HepG2 (cell line): ENCODE measurements at regions not wholly inside any gene's neighbourhood (a gene's known extent, or its start where the extent isn't known, plus 50 kb on each side); places are given as distances from the start of the nearest gene placed in this dataset.

Experiments
- ATAC-seq: fragments of 200-7000 bp; cut with Tn5 transposase; 3 replicates; pipeline ENCODE4 v1.9.1; 2020; ENCODE audit warnings: mild to moderate bottlenecking, moderate library complexity
- BruUV-seq: library from RNA; stranded (reverse); fragments of 400-500 nt; replicated peaks from 2 replicates; lab custom pipeline; 2021; lab: Mats Ljungman, UMichigan
- CTCF ChIA-PET: fragments of 300-600 bp; formaldehyde crosslinking; extraction: SDS; loops from one replicate; lab custom pipeline; 2021; ENCODE audit warnings: low total read pairs, inconsistent platforms, low intra/inter-chr PET ratio; lab: Yijun Ruan, JAX
- POLR2A ChIA-PET: fragments of 350-600 bp; sonication (Branson Sonifier 250); formaldehyde crosslinking; loops from one replicate; lab custom pipeline; 2020; ENCODE audit warnings: antibody characterized with exemption, inconsistent platforms; lab: Yijun Ruan, JAX
- DNase-seq: peaks from one replicate; pipeline ENCODE4 v3.0.0-alpha.2; 2015; ENCODE audit warnings: low spot score
- FAIRE-seq: peaks from 3 replicates; lab custom pipeline; 2011; peaks lifted over from hg19 to GRCh38; lab: Jason Lieb, UNC
- H2AFZ ChIP-seq: one replicate; pipeline ENCODE4 v1.6.1; 2011; ENCODE audit warnings: low read length, inconsistent platforms
- H3K27ac ChIP-seq: fragments of 300-600 bp; 3 replicates; pipeline ENCODE4 v1.8.0; 2011; ENCODE audit warnings: mixed run types, mild to moderate bottlenecking, mixed read lengths, low read length, inconsistent platforms; ENCODE audit not compliant: insufficient read depth; ENCODE audit errors: extremely low read length
- H3K27me3 ChIP-seq, 2 experiments: fragments of 200-600 bp in 1 of 2; 2 replicates in 1 of 2; 3 replicates in 1 of 2; pipeline versions ENCODE4 v1.6.0 to v1.8.0; 2011; ENCODE audit warnings: low read length in 2 of 2, mild to moderate bottlenecking in 2 of 2, moderate library complexity in 2 of 2, inconsistent platforms in 1 of 2; ENCODE audit not compliant: insufficient read depth in 2 of 2, control insufficient read depth in 1 of 2
- H3K36me3 ChIP-seq, 2 experiments: fragments of 200-600 bp in 1 of 2; replicated peaks in 1 of 2; 2 replicates in 1 of 2; 3 replicates in 1 of 2; pipeline versions ENCODE4 v1.5.1 to v1.8.0; 2011; ENCODE audit warnings: low read length in 2 of 2, inconsistent platforms in 1 of 2; ENCODE audit not compliant: insufficient read depth in 2 of 2, control insufficient read depth in 1 of 2
- H3K4me1 ChIP-seq: 2 replicates; pipeline ENCODE4 v1.5.1; 2012; ENCODE audit warnings: low read length, inconsistent platforms; ENCODE audit not compliant: insufficient read depth
- H3K4me2 ChIP-seq: 2 replicates; pipeline ENCODE4 v1.6.0; 2011; ENCODE audit warnings: low read depth, low read length, inconsistent platforms
- H3K4me3 ChIP-seq, 3 experiments: fragments of 200-600 bp in 1 of 3; sonication (generic), shearing (Covaris generic) in 1 of 3; replicated peaks in 1 of 3; 2 replicates each; pipeline ENCODE4 v1.5.1; 2011 to 2016; ENCODE audit warnings: low read length in 3 of 3, inconsistent platforms in 2 of 3, low read depth in 2 of 3, mild to moderate bottlenecking in 2 of 3, control low read depth in 1 of 3, mixed read lengths in 1 of 3; ENCODE audit not compliant: insufficient read depth in 1 of 3
- H3K79me2 ChIP-seq: one replicate; pipeline ENCODE4 v1.6.1; 2011; ENCODE audit warnings: low read length, inconsistent platforms; ENCODE audit not compliant: insufficient read depth
- H3K9ac ChIP-seq: 2 replicates; pipeline ENCODE4 v1.6.0; 2011; ENCODE audit warnings: mild to moderate bottlenecking, low read depth, low read length, inconsistent platforms; ENCODE audit not compliant: insufficient read depth
- H3K9me3 ChIP-seq: 2 replicates; pipeline ENCODE4 v1.5.1; 2012; ENCODE audit warnings: mild to moderate bottlenecking, low read length
- H4K20me1 ChIP-seq: 2 replicates; pipeline ENCODE4 v1.6.0; 2011; ENCODE audit warnings: inconsistent platforms, mild to moderate bottlenecking, low read length, moderate library complexity; ENCODE audit not compliant: insufficient read depth
- CTCF ChIP-seq: sonication (generic); formaldehyde crosslinking; IDR thresholded peaks from 2 replicates; pipeline ENCODE4 v1.5.0; 2020; ENCODE audit warnings: mild to moderate bottlenecking, missing genetic modification reagents, moderate library complexity
- MEF2D ChIP-seq: sonication (generic); formaldehyde crosslinking; IDR thresholded peaks from 2 replicates; pipeline ENCODE4 v1.5.1; 2020; ENCODE audit warnings: mild to moderate bottlenecking, missing genetic modification reagents
- PLRG1 ChIP-seq: fragments of 450-650 bp; conservative IDR thresholded peaks from 2 replicates; pipeline ENCODE4 v1.6.1; 2016
- RARG ChIP-seq: sonication (generic); formaldehyde crosslinking; IDR thresholded peaks from 2 replicates; pipeline ENCODE4 v1.4.0; 2020; ENCODE audit warnings: low read depth, mild to moderate bottlenecking, missing genetic modification reagents
- RBM22 ChIP-seq: fragments of 200-400 bp; formaldehyde crosslinking; optimal IDR thresholded peaks from 2 replicates; pipeline ENCODE3; 2017; ENCODE audit warnings: mild to moderate bottlenecking, low read length, moderate library complexity
- SP5 ChIP-seq: IDR thresholded peaks from 2 replicates; pipeline ENCODE4 v1.6.1; 2016; ENCODE audit warnings: low read depth, borderline replicate concordance
- TCF7L2 ChIP-seq: IDR thresholded peaks from 2 replicates; pipeline ENCODE4 v1.6.1; 2011; ENCODE audit warnings: mild to moderate bottlenecking, low read depth, low read length, moderate library complexity
- TFDP1 ChIP-seq: IDR thresholded peaks from 2 replicates; pipeline ENCODE4 v1.6.1; 2016; ENCODE audit warnings: missing compliant biosample characterization, missing genetic modification reagents, borderline replicate concordance
- ZNF20 ChIP-seq: sonication (generic); formaldehyde crosslinking; IDR thresholded peaks from 2 replicates; pipeline ENCODE4 v1.4.0; 2020; ENCODE audit warnings: mild to moderate bottlenecking, moderate library complexity, missing genetic modification reagents
- WGBS: methylation state at CpG from one replicate; pipeline ENCODE4 v1.1.6; 2017; ENCODE audit warnings: low lambda C conversion rate; 5-methylcytosine and 5-hydroxymethylcytosine counted together
- in situ Hi-C: cut with HindIII; loops from 2 replicates; pipeline ENCODE4 v1.10.0; 2017; ENCODE audit warnings: low pct_unique_long_range_greater_than_20kb; ENCODE audit not compliant: extremely low pct_ligation_motif_present
- intact Hi-C: fragments of 100-400 bp; cut with micrococcal nuclease; formaldehyde crosslinking; loops from one replicate; pipeline ENCODE4 v1.10.0; 2022; ENCODE audit not compliant: unreplicated experiment
- TF ChIP-seq, protein P1 (sequence below): sonication (generic); formaldehyde crosslinking; IDR thresholded peaks from 2 replicates; pipeline ENCODE4 v1.4.0; 2020; ENCODE audit warnings: missing genetic modification reagents
- TF ChIP-seq, protein P2 (sequence below): sonication (generic); formaldehyde crosslinking; IDR thresholded peaks from 2 replicates; pipeline ENCODE4 v1.4.0; 2020; ENCODE audit warnings: mild to moderate bottlenecking, missing genetic modification reagents, borderline replicate concordance

DNA sequence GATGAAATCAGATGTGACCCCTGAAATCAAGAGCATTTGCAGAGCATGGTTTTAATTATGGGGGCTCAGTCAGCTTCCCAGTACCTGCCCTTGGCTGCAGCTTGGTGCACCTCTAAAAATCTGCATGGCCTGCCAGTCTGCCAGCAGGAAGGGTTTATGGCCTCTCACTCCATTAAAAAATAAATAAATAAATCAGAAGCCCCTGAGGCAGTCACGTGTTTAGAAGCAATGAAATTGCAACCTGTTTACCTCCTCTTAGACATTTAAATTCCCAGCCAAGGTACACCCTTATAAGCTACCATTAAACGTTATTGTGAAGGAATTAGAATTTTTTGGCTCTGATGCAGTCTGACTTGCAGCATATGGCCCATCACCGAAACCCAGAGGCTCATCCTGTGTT is 114.0 kb upstream of the LDB2 start:
- no TSS peak for BruUV-seq
- DNase-seq (no peak), FAIRE-seq (no peak), ATAC-seq (no peak)
- Histone ChIP-seq H3K4me2 (no peak overlapping the region), H3K4me3 (no peak overlapping the region), H3K9me3 (no peaks in the 10 kb centered on the region), H4K20me1 (no peaks in the 10 kb centered on the region), H3K9ac (no peak overlapping the region), H3K27me3 (peaks cover 0 to 8% of the 10 kb centered on the region in 2 experiments; a peak in 1 of 5 replicates), H3K4me1 (no peaks in the 10 kb centered on the region), H2AFZ (no peak overlapping the region), H3K79me2 (no peaks in the 10 kb centered on the region), H3K27ac (no peak overlapping the region), H3K36me3 (no peaks in the 10 kb centered on the region)
- 6% methylated on average over 3 of the region's 3 CpGs for WGBS
- POLR2A ChIA-PET: no interaction called here
- intact Hi-C loops (no loop called here), in situ Hi-C loops (no loop called here)
- CTCF ChIA-PET: no interaction called here
- TF ChIP-seq, protein P1, sequence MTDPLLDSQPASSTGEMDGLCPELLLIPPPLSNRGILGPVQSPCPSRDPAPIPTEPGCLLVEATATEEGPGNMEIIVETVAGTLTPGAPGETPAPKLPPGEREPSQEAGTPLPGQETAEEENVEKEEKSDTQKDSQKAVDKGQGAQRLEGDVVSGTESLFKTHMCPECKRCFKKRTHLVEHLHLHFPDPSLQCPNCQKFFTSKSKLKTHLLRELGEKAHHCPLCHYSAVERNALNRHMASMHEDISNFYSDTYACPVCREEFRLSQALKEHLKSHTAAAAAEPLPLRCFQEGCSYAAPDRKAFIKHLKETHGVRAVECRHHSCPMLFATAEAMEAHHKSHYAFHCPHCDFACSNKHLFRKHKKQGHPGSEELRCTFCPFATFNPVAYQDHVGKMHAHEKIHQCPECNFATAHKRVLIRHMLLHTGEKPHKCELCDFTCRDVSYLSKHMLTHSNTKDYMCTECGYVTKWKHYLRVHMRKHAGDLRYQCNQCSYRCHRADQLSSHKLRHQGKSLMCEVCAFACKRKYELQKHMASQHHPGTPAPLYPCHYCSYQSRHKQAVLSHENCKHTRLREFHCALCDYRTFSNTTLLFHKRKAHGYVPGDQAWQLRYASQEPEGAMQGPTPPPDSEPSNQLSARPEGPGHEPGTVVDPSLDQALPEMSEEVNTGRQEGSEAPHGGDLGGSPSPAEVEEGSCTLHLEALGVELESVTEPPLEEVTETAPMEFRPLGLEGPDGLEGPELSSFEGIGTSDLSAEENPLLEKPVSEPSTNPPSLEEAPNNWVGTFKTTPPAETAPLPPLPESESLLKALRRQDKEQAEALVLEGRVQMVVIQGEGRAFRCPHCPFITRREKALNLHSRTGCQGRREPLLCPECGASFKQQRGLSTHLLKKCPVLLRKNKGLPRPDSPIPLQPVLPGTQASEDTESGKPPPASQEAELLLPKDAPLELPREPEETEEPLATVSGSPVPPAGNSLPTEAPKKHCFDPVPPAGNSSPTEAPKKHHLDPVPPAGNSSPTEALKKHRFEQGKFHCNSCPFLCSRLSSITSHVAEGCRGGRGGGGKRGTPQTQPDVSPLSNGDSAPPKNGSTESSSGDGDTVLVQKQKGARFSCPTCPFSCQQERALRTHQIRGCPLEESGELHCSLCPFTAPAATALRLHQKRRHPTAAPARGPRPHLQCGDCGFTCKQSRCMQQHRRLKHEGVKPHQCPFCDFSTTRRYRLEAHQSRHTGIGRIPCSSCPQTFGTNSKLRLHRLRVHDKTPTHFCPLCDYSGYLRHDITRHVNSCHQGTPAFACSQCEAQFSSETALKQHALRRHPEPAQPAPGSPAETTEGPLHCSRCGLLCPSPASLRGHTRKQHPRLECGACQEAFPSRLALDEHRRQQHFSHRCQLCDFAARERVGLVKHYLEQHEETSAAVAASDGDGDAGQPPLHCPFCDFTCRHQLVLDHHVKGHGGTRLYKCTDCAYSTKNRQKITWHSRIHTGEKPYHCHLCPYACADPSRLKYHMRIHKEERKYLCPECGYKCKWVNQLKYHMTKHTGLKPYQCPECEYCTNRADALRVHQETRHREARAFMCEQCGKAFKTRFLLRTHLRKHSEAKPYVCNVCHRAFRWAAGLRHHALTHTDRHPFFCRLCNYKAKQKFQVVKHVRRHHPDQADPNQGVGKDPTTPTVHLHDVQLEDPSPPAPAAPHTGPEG (CRISPR knock-in tag): no peak
- TF ChIP-seq CTCF (CRISPR knock-in tag) (no peak), TCF7L2 (no peak), ZNF20 (CRISPR knock-in tag) (no peak), TFDP1 (no peak), SP5 (CRISPR knock-in tag) (no peak), PLRG1 (no peak), RARG (CRISPR knock-in tag) (no peak), MEF2D (no peak), RBM22 (no peak)
- TF ChIP-seq, protein P2, sequence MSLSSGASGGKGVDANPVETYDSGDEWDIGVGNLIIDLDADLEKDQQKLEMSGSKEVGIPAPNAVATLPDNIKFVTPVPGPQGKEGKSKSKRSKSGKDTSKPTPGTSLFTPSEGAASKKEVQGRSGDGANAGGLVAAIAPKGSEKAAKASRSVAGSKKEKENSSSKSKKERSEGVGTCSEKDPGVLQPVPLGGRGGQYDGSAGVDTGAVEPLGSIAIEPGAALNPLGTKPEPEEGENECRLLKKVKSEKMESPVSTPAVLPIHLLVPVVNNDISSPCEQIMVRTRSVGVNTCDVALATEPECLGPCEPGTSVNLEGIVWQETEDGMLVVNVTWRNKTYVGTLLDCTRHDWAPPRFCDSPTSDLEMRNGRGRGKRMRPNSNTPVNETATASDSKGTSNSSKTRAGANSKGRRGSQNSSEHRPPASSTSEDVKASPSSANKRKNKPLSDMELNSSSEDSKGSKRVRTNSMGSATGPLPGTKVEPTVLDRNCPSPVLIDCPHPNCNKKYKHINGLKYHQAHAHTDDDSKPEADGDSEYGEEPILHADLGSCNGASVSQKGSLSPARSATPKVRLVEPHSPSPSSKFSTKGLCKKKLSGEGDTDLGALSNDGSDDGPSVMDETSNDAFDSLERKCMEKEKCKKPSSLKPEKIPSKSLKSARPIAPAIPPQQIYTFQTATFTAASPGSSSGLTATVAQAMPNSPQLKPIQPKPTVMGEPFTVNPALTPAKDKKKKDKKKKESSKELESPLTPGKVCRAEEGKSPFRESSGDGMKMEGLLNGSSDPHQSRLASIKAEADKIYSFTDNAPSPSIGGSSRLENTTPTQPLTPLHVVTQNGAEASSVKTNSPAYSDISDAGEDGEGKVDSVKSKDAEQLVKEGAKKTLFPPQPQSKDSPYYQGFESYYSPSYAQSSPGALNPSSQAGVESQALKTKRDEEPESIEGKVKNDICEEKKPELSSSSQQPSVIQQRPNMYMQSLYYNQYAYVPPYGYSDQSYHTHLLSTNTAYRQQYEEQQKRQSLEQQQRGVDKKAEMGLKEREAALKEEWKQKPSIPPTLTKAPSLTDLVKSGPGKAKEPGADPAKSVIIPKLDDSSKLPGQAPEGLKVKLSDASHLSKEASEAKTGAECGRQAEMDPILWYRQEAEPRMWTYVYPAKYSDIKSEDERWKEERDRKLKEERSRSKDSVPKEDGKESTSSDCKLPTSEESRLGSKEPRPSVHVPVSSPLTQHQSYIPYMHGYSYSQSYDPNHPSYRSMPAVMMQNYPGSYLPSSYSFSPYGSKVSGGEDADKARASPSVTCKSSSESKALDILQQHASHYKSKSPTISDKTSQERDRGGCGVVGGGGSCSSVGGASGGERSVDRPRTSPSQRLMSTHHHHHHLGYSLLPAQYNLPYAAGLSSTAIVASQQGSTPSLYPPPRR (CRISPR knock-in tag): no peak
